ENCODE measurements at regions not wholly inside any gene's neighbourhood (a gene's known extent, or its start where the extent isn't known, plus 50 kb on each side); places are given as distances from the start of the nearest gene placed in this dataset.

DNA sequence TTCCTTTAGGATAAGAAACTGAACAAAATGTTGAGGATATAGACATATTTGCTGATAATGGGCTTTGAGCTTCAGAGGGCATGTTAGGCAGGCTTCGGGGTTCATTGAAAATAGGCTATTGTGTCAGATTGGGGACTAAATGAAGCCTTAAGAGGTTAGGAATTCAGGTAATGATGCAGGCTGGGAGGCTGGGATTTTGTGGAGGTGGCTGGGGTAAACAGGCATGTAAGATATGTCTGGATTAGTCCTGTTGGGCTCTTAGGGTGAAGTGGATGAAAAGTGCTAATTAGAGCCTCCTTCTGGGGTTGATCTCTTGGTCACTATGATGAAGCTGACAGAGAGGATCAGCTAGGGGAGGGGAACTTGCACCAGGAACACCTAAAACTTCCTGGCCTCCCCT lies 80.2 kb upstream of the ESX1 start:
- no peak overlapping the region for H3K27ac Mint-ChIP-seq
- WGBS, 2 experiments (ENCODE audit: insufficient coverage in 1 of 2, insufficient read length in 1 of 2), result 81% methylated on average over 1 of the region's 1 CpG; no CpG with 5 or more reads in 1 of the 2 experiments
- no peak for DNase-seq
- no peaks in the 10 kb centered on the region for H3K36me3 Mint-ChIP-seq (ENCODE audit: low read depth)
- no peaks in the 10 kb centered on the region for H3K27me3 Mint-ChIP-seq (ENCODE audit: insufficient read depth)
- peaks cover 3% of the 10 kb centered on the region for H3K9me3 Mint-ChIP-seq
- Histone ChIP-seq H3K9ac (ENCODE audit: extremely low read depth, low read length, poor library complexity, severe bottlenecking) (no peak overlapping the region), H3K27ac (ENCODE audit: low read depth, low read length) (no peak overlapping the region), H3K9me3 (ENCODE audit: control insufficient read depth, low read length) (no peaks in the 10 kb centered on the region), H3K27me3 (ENCODE audit: control insufficient read depth, insufficient read depth, low read length, poor library complexity, severe bottlenecking) (no peaks in the 10 kb centered on the region), H3K4me1 (ENCODE audit: control insufficient read depth, insufficient read depth, low read length) (no peaks in the 10 kb centered on the region), H3K4me3 (ENCODE audit: low read length) (no peak overlapping the region), H3K36me3 (ENCODE audit: control insufficient read depth, insufficient read depth, low read length) (no peaks in the 10 kb centered on the region)
- TF ChIP-seq, protein P1, sequence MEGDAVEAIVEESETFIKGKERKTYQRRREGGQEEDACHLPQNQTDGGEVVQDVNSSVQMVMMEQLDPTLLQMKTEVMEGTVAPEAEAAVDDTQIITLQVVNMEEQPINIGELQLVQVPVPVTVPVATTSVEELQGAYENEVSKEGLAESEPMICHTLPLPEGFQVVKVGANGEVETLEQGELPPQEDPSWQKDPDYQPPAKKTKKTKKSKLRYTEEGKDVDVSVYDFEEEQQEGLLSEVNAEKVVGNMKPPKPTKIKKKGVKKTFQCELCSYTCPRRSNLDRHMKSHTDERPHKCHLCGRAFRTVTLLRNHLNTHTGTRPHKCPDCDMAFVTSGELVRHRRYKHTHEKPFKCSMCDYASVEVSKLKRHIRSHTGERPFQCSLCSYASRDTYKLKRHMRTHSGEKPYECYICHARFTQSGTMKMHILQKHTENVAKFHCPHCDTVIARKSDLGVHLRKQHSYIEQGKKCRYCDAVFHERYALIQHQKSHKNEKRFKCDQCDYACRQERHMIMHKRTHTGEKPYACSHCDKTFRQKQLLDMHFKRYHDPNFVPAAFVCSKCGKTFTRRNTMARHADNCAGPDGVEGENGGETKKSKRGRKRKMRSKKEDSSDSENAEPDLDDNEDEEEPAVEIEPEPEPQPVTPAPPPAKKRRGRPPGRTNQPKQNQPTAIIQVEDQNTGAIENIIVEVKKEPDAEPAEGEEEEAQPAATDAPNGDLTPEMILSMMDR (conservative IDR thresholded peaks at IDR 0.05), result no peak
- H3K4me3 Mint-ChIP-seq, result no peak overlapping the region
- no peaks in the 10 kb centered on the region for H3K4me1 Mint-ChIP-seq

DNA sequence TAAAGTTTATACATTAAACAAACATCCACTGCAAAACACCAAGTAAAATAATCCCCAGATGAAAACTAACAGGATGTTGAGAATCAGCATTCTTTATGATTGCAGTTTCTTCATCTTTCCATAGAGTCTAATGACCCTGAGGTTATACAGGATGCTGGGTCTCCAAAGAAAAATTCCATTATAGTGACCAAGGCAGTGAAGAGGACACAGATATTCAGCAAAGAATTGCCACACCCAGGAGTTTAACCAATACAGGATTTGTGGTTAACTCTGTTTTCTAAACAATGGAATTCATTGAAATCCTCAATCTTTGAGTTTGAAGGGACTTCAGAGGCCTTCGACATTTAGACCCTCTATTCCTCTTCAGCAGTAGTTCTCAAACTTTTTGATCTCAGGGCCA lies 76.2 kb upstream of the ESX1 start:
- WGBS, 2 experiments (ENCODE audit: insufficient coverage in 1 of 2, insufficient read length in 1 of 2), result 94% methylated on average over 1 of the region's 1 CpG; no CpG with 5 or more reads in 1 of the 2 experiments
- DNase-seq, result no peak
- Histone ChIP-seq H3K36me3 (ENCODE audit: control insufficient read depth, insufficient read depth, low read length) (no peaks in the 10 kb centered on the region), H3K27me3 (ENCODE audit: control insufficient read depth, insufficient read depth, low read length, poor library complexity, severe bottlenecking) (no peaks in the 10 kb centered on the region), H3K4me1 (ENCODE audit: control insufficient read depth, insufficient read depth, low read length) (no peaks in the 10 kb centered on the region), H3K9ac (ENCODE audit: extremely low read depth, low read length, poor library complexity, severe bottlenecking) (no peak overlapping the region), H3K27ac (ENCODE audit: low read depth, low read length) (no peak overlapping the region), H3K4me3 (ENCODE audit: low read length) (no peak overlapping the region), H3K9me3 (ENCODE audit: control insufficient read depth, low read length) (no peaks in the 10 kb centered on the region)
- Mint-ChIP-seq H3K4me1 (no peaks in the 10 kb centered on the region), H3K4me3 (no peak overlapping the region), H3K27ac (no peak overlapping the region), H3K27me3 (ENCODE audit: insufficient read depth) (no peaks in the 10 kb centered on the region), H3K36me3 (ENCODE audit: low read depth) (no peaks in the 10 kb centered on the region), H3K9me3 (peaks cover 23% of the 10 kb centered on the region)
- TF ChIP-seq, protein P1 (conservative IDR thresholded peaks at IDR 0.05), result no peak

DNA sequence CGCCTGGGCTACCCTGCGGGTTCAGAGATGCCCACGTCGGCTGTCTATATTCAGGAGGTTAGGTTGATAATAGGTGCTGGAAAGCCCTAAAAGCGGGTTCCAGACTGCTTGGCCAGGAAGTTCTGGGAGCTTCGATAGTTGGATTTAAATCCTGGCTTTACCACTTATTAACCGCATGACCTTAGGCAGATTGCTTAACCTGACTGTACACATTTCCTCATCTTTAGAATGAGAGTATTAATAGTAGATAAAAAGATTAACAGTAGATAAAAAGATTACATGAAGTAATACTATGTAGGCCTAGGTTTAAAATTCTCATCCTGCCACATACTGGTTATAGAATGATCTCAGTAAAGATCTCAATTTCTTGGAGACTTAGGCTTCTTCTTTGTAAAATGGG lies 75.0 kb upstream of the ESX1 start:
- H3K27ac Mint-ChIP-seq, result no peak overlapping the region
- TF ChIP-seq, protein P1 (conservative IDR thresholded peaks at IDR 0.05), result no peak
- Histone ChIP-seq H3K9ac (ENCODE audit: extremely low read depth, low read length, poor library complexity, severe bottlenecking) (no peak overlapping the region), H3K9me3 (ENCODE audit: control insufficient read depth, low read length) (no peaks in the 10 kb centered on the region), H3K4me3 (ENCODE audit: low read length) (no peak overlapping the region), H3K4me1 (ENCODE audit: control insufficient read depth, insufficient read depth, low read length) (no peaks in the 10 kb centered on the region), H3K36me3 (ENCODE audit: control insufficient read depth, insufficient read depth, low read length) (no peaks in the 10 kb centered on the region), H3K27ac (ENCODE audit: low read depth, low read length) (no peak overlapping the region), H3K27me3 (ENCODE audit: control insufficient read depth, insufficient read depth, low read length, poor library complexity, severe bottlenecking) (no peaks in the 10 kb centered on the region)
- no peak overlapping the region for H3K4me3 Mint-ChIP-seq
- peaks cover 34% of the 10 kb centered on the region for H3K9me3 Mint-ChIP-seq
- DNase-seq, result no peak
- H3K4me1 Mint-ChIP-seq, result no peaks in the 10 kb centered on the region
- 87% methylated on average over 7 of the region's 7 CpGs; no CpG with 5 or more reads in 1 of the 2 experiments for WGBS, 2 experiments (ENCODE audit: insufficient coverage in 1 of 2, insufficient read length in 1 of 2)
- H3K36me3 Mint-ChIP-seq (ENCODE audit: low read depth), result no peaks in the 10 kb centered on the region
- H3K27me3 Mint-ChIP-seq (ENCODE audit: insufficient read depth), result no peaks in the 10 kb centered on the region
